MCF 10A (cell line): ENCODE measurements at regions not wholly inside any gene's neighbourhood (a gene's known extent, or its start where the extent isn't known, plus 50 kb on each side); places are given as distances from the start of the nearest gene placed in this dataset.

ENCODE experiments used
- BruUV-seq: library from RNA; stranded (reverse); fragments of 400-500 nt; replicated peaks from 2 replicates; lab custom pipeline; 2021; lab: Mats Ljungman, UMichigan
- CTCF ChIA-PET: fragments of 300-600 bp; sonication (Branson Sonifier 250); formaldehyde crosslinking; extraction: SDS; loops from one replicate; lab custom pipeline; 2021; ENCODE audit warnings: antibody characterized with exemption, inconsistent platforms; lab: Yijun Ruan, JAX
- POLR2A ChIA-PET: fragments of 300-600, 350-650 bp; sonication (Branson Sonifier 250); formaldehyde crosslinking; extraction: SDS; loops from one replicate; lab custom pipeline; 2020; ENCODE audit warnings: antibody characterized with exemption, inconsistent platforms; lab: Yijun Ruan, JAX
- DNase-seq: peaks from one replicate; pipeline ENCODE4 v3.0.0-alpha.2; 2018; ENCODE audit not compliant: unreplicated experiment
- H3K27ac Mint-ChIP-seq: one replicate; pipeline ENCODE4 v1.8.0; 2022; ENCODE audit warnings: mild to moderate bottlenecking, low read depth, mixed read lengths; ENCODE audit not compliant: unreplicated experiment
- H3K27me3 Mint-ChIP-seq: one replicate; pipeline ENCODE4 v1.8.0; 2022; ENCODE audit warnings: mixed read lengths; ENCODE audit not compliant: insufficient read depth, unreplicated experiment
- H3K36me3 Mint-ChIP-seq: one replicate; pipeline ENCODE4 v1.8.0; 2022; ENCODE audit warnings: mild to moderate bottlenecking, moderate library complexity, mixed read lengths; ENCODE audit not compliant: insufficient read depth, unreplicated experiment
- H3K4me1 Mint-ChIP-seq: one replicate; pipeline ENCODE4 v1.8.0; 2022; ENCODE audit warnings: mixed read lengths; ENCODE audit not compliant: insufficient read depth, unreplicated experiment
- H3K4me3 Mint-ChIP-seq: one replicate; pipeline ENCODE4 v1.8.0; 2022; ENCODE audit warnings: mild to moderate bottlenecking, moderate library complexity, mixed read lengths; ENCODE audit not compliant: unreplicated experiment
- H3K9me3 Mint-ChIP-seq: one replicate; pipeline ENCODE4 v1.8.0; 2022; ENCODE audit warnings: mixed read lengths; ENCODE audit not compliant: unreplicated experiment
- intact Hi-C: fragments of 100-400 bp; cut with micrococcal nuclease; formaldehyde crosslinking; loops from 2 replicates; pipeline ENCODE4 v1.14.1; 2022
- TF ChIP-seq, protein P1 (sequence below): fragments of 200-600 bp; IDR thresholded peaks from one replicate; pipeline ENCODE4 v1.8.0; 2022; ENCODE audit warnings: antibody characterized with exemption, mild to moderate bottlenecking; ENCODE audit not compliant: unreplicated experiment

DNA sequence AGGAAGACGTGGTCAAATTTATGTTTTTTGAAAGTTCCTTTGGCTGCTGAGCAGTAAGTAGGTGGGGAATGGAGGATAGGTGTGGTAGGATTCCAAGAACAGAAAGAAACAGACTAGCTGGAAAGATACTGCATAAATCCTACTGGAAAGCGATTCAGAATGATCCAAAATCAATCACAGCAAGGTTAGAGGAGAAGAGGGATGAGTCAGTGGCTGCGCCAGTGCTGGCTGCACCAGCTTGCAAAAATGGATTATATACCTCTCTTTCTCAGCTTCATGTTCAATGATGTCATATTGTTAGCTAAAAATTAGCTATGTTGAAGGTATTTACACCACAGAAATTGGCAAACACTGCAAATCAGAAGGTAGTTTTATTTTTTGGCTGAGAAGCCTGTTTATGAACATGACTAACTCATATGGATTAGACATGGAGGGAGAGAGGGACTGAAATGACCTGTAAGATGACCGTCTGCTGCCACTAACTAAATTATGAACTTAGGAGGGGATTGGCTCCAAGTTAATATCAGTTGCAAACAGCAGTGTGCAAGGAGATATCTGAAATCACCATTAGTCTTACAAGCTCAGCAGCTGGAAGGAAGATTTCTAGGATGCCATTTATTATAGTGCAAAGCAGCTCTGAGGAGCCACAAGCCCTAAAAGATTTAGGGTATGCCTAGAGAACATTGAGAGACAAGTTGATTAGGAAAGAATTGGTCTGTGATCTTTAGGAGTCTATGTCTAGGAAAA, 405.3 kb downstream of the MID1IP1 start:
- H3K4me1 Mint-ChIP-seq, result peaks cover 7% of the 10 kb centered on the region
- peaks cover 7% of the 10 kb centered on the region for H3K9me3 Mint-ChIP-seq
- no peak overlapping the region for H3K27ac Mint-ChIP-seq
- no peak for DNase-seq
- ChIA-PET POLR2A (interaction anchor here (0.6 kb wide), 1 partner anchor 19 kb away, joined by 4 read pairs; no protein-coding TSS in a partner anchor), CTCF (interaction anchor here (0.9 kb wide), 1 partner anchor 58 kb away, joined by 3 read pairs; no protein-coding TSS in a partner anchor)
- TF ChIP-seq, protein P1, sequence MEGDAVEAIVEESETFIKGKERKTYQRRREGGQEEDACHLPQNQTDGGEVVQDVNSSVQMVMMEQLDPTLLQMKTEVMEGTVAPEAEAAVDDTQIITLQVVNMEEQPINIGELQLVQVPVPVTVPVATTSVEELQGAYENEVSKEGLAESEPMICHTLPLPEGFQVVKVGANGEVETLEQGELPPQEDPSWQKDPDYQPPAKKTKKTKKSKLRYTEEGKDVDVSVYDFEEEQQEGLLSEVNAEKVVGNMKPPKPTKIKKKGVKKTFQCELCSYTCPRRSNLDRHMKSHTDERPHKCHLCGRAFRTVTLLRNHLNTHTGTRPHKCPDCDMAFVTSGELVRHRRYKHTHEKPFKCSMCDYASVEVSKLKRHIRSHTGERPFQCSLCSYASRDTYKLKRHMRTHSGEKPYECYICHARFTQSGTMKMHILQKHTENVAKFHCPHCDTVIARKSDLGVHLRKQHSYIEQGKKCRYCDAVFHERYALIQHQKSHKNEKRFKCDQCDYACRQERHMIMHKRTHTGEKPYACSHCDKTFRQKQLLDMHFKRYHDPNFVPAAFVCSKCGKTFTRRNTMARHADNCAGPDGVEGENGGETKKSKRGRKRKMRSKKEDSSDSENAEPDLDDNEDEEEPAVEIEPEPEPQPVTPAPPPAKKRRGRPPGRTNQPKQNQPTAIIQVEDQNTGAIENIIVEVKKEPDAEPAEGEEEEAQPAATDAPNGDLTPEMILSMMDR, result no peak
- H3K27me3 Mint-ChIP-seq, result peaks cover 69% of the 10 kb centered on the region
- H3K36me3 Mint-ChIP-seq, result no peaks in the 10 kb centered on the region
- H3K4me3 Mint-ChIP-seq, result no peak overlapping the region
- intact Hi-C loops, result no loop called here
- no TSS peak for BruUV-seq

DNA sequence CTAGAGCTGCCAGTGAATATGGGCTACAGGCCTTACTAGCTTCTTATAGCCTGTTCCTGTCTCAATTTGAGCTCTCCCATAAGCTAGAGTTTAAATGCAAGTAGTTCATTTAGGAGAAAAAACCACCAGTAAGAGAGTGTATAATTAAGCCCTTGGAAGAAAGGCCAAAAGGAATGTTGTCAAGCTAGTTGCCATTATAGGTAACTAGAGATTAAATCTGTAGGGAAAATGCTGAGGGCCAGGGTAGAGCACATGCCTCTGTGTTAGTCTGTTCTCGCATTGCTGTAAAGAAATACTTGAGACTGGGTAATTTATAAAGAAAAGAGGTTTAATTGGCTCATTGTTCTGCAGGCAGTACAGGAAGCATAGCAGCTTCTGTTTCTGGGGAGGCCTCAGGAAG, 410.2 kb downstream of the MID1IP1 start:
- TF ChIP-seq, protein P1, result no peak
- no peaks in the 10 kb centered on the region for H3K4me1 Mint-ChIP-seq
- intact Hi-C loops, result no loop called here
- no peak for DNase-seq
- H3K4me3 Mint-ChIP-seq, result no peak overlapping the region
- ChIA-PET POLR2A (interaction anchor here (1.0 kb wide), 1 partner anchor 13 kb away, joined by 3 read pairs; no protein-coding TSS in a partner anchor), CTCF (interaction anchor here (0.6 kb wide), 1 partner anchor 1062 kb away, joined by 5 read pairs; no protein-coding TSS in a partner anchor)
- peaks cover 7% of the 10 kb centered on the region for H3K9me3 Mint-ChIP-seq
- peaks cover 74% of the 10 kb centered on the region for H3K27me3 Mint-ChIP-seq
- H3K27ac Mint-ChIP-seq, result no peak overlapping the region
- no peaks in the 10 kb centered on the region for H3K36me3 Mint-ChIP-seq
- no TSS peak for BruUV-seq

DNA sequence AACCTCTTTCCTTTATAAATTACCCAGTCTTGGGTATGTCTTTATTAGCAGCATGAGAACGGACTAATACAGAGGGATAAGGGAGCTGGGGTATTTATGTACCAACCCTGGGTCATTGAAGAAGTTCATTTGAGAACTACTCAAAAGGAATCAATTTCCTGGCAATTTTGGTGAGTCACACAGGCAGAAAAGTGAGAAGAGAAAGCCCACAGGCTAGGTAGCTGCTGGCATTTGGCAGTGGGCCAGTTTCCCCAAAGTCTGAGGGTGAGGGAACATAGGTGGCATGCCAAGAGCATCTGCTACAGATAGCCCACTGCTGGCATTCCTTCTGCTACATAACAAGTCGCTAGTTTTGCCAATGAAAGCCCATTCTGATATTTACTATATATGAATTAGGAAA, 411.2 kb downstream of the MID1IP1 start:
- BruUV-seq, result no TSS peak

More for the DNA sequence above, 411.2 kb downstream of the MID1IP1 start:
- Mint-ChIP-seq H3K36me3 (no peaks in the 10 kb centered on the region), H3K9me3 (peaks cover 7% of the 10 kb centered on the region), H3K27ac (no peak overlapping the region), H3K4me3 (no peak overlapping the region), H3K4me1 (no peaks in the 10 kb centered on the region), H3K27me3 (peaks cover 75% of the 10 kb centered on the region)
- ChIA-PET CTCF (no interaction called here), POLR2A (interaction anchor here (0.5 kb wide), 1 partner anchor 11 kb away, joined by 4 read pairs; no protein-coding TSS in a partner anchor)
- intact Hi-C loops, result no loop called here
- TF ChIP-seq, protein P1, result no peak
- peak; percentile 41 for DNase-seq
